IPS-15b (cell line): ENCODE measurements at regions not wholly inside any gene's neighbourhood (a gene's known extent, or its start where the extent isn't known, plus 50 kb on each side); places are given as distances from the start of the nearest gene placed in this dataset.

Experiments used
- H3K27me3 ChIP-seq: one replicate; pipeline ENCODE4 v1.6.1; 2013; ENCODE audit warnings: low read length; ENCODE audit not compliant: control insufficient read depth, insufficient read depth
- H3K36me3 ChIP-seq: one replicate; pipeline ENCODE4 v1.6.1; 2013; ENCODE audit warnings: low read length; ENCODE audit not compliant: control insufficient read depth, insufficient read depth
- H3K4me1 ChIP-seq: one replicate; pipeline ENCODE4 v1.6.1; 2013; ENCODE audit warnings: mild to moderate bottlenecking, low read length; ENCODE audit not compliant: control insufficient read depth, insufficient read depth
- H3K4me3 ChIP-seq: one replicate; pipeline ENCODE4 v1.5.1; 2013; ENCODE audit warnings: low read depth, low read length
- H3K9ac ChIP-seq: one replicate; pipeline ENCODE4 v1.6.1; 2013; ENCODE audit warnings: low read depth, mild to moderate bottlenecking, low read length
- H3K9me3 ChIP-seq: one replicate; pipeline ENCODE4 v1.6.1; 2013; ENCODE audit warnings: mild to moderate bottlenecking, low read length; ENCODE audit not compliant: control insufficient read depth, insufficient read depth

GRCh38 chr9:118276784-118277183 is 572.6 kb downstream of the TLR4 start:
- no peaks in the 10 kb centered on the region for H3K36me3 ChIP-seq
- no peaks in the 10 kb centered on the region for H3K4me1 ChIP-seq
- no peak overlapping the region for H3K9ac ChIP-seq
- H3K9me3 ChIP-seq = no peaks in the 10 kb centered on the region
- no peak overlapping the region for H3K4me3 ChIP-seq
- H3K27me3 ChIP-seq = no peaks in the 10 kb centered on the region

GRCh38 chr9:118281772-118282171 is 577.6 kb downstream of the TLR4 start:
- Histone ChIP-seq H3K4me3 (no peak overlapping the region), H3K4me1 (no peaks in the 10 kb centered on the region), H3K27me3 (no peaks in the 10 kb centered on the region), H3K9me3 (no peaks in the 10 kb centered on the region), H3K9ac (no peak overlapping the region), H3K36me3 (no peaks in the 10 kb centered on the region)

- no peaks in the 10 kb centered on the region for H3K36me3 ChIP-seq
Measured at GRCh38 chr9:118283488-118283887, 579.3 kb downstream of the TLR4 start.

GRCh38 chr9:118290116-118290515 is 585.9 kb downstream of the TLR4 start:
- Histone ChIP-seq H3K9ac (no peak overlapping the region), H3K27me3 (no peaks in the 10 kb centered on the region), H3K4me1 (no peaks in the 10 kb centered on the region), H3K4me3 (no peak overlapping the region), H3K36me3 (no peaks in the 10 kb centered on the region), H3K9me3 (no peaks in the 10 kb centered on the region)

More at GRCh38 chr9:118283488-118283887, 579.3 kb downstream of the TLR4 start:
- Histone ChIP-seq H3K4me1 (no peaks in the 10 kb centered on the region), H3K27me3 (no peaks in the 10 kb centered on the region), H3K9me3 (no peaks in the 10 kb centered on the region), H3K4me3 (no peak overlapping the region), H3K9ac (no peak overlapping the region)

GRCh38 chr9:118295413-118295812 is 591.2 kb downstream of the TLR4 start:
- H3K27me3 ChIP-seq = no peaks in the 10 kb centered on the region
- no peak overlapping the region for H3K4me3 ChIP-seq
- no peaks in the 10 kb centered on the region for H3K36me3 ChIP-seq
- H3K9me3 ChIP-seq = no peaks in the 10 kb centered on the region
- H3K4me1 ChIP-seq = no peaks in the 10 kb centered on the region
- H3K9ac ChIP-seq = no peak overlapping the region

GRCh38 chr9:118302721-118303120 is 598.5 kb downstream of the TLR4 start:
- Histone ChIP-seq H3K4me1 (no peaks in the 10 kb centered on the region), H3K9ac (no peak overlapping the region), H3K36me3 (no peaks in the 10 kb centered on the region), H3K27me3 (no peaks in the 10 kb centered on the region), H3K4me3 (no peak overlapping the region), H3K9me3 (no peaks in the 10 kb centered on the region)

- Histone ChIP-seq H3K36me3 (no peaks in the 10 kb centered on the region), H3K9ac (no peak overlapping the region), H3K4me1 (no peaks in the 10 kb centered on the region), H3K9me3 (no peaks in the 10 kb centered on the region), H3K4me3 (no peak overlapping the region), H3K27me3 (no peaks in the 10 kb centered on the region)
Measured at GRCh38 chr9:118303216-118303615, 599.0 kb downstream of the TLR4 start.

- H3K36me3 ChIP-seq = no peaks in the 10 kb centered on the region
- no peak overlapping the region for H3K4me3 ChIP-seq
- H3K27me3 ChIP-seq = no peaks in the 10 kb centered on the region
- no peaks in the 10 kb centered on the region for H3K9me3 ChIP-seq
- no peak overlapping the region for H3K9ac ChIP-seq
- H3K4me1 ChIP-seq = no peaks in the 10 kb centered on the region
Measured at GRCh38 chr9:118305331-118305730, 601.1 kb downstream of the TLR4 start.

GRCh38 chr9:118306801-118307200 is 602.6 kb downstream of the TLR4 start:
- no peak overlapping the region for H3K4me3 ChIP-seq
- no peaks in the 10 kb centered on the region for H3K4me1 ChIP-seq
- no peaks in the 10 kb centered on the region for H3K9me3 ChIP-seq
- no peaks in the 10 kb centered on the region for H3K27me3 ChIP-seq
- no peak overlapping the region for H3K9ac ChIP-seq
- H3K36me3 ChIP-seq = no peaks in the 10 kb centered on the region

- Histone ChIP-seq H3K4me1 (no peaks in the 10 kb centered on the region), H3K4me3 (no peak overlapping the region), H3K36me3 (no peaks in the 10 kb centered on the region), H3K27me3 (no peaks in the 10 kb centered on the region), H3K9me3 (no peaks in the 10 kb centered on the region), H3K9ac (no peak overlapping the region)
Measured at GRCh38 chr9:118313965-118314364, 609.8 kb downstream of the TLR4 start.

- no peak overlapping the region for H3K4me3 ChIP-seq
- no peaks in the 10 kb centered on the region for H3K27me3 ChIP-seq
- no peaks in the 10 kb centered on the region for H3K4me1 ChIP-seq
- no peak overlapping the region for H3K9ac ChIP-seq
- H3K36me3 ChIP-seq = no peaks in the 10 kb centered on the region
- H3K9me3 ChIP-seq = no peaks in the 10 kb centered on the region
Measured at GRCh38 chr9:118316831-118317343, 612.7 kb downstream of the TLR4 start.

- no peak overlapping the region for H3K9ac ChIP-seq
- H3K9me3 ChIP-seq = no peaks in the 10 kb centered on the region
- no peaks in the 10 kb centered on the region for H3K27me3 ChIP-seq
- H3K4me3 ChIP-seq = no peak overlapping the region
- H3K4me1 ChIP-seq = no peaks in the 10 kb centered on the region
- H3K36me3 ChIP-seq = no peaks in the 10 kb centered on the region
Measured at GRCh38 chr9:118318770-118319431, 614.7 kb downstream of the TLR4 start.
